ENCODE measurements at regions not wholly inside any gene's neighbourhood (a gene's known extent, or its start where the extent isn't known, plus 50 kb on each side); places are given as distances from the start of the nearest gene placed in this dataset.
"Not testable (repeated sequence)": the region's sequence is repeated elsewhere in the genome, so short reads cannot be mapped to it uniquely, and the experiment has no call there.

DNA sequence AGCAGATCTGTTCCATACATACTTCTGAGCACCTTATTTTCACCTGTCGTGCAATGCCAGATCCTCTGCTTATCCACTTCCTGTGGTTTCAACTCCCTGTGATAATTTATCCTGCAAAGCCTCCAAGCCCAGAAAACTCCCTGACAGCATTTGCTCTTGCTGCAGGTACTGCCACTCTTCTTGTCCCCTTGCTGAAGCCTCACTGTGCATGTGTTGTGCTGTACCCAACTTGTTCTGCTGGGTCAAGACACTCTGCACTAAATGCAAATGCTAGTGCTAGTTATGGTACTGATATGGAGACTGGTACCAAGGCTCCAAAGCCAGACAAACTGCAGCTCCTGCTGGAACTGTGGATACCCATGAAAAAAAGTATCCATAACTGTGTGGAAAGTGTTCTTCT, 315.4 kb upstream of the MIR17HG start:
- DNase-seq, result no peak

DNA sequence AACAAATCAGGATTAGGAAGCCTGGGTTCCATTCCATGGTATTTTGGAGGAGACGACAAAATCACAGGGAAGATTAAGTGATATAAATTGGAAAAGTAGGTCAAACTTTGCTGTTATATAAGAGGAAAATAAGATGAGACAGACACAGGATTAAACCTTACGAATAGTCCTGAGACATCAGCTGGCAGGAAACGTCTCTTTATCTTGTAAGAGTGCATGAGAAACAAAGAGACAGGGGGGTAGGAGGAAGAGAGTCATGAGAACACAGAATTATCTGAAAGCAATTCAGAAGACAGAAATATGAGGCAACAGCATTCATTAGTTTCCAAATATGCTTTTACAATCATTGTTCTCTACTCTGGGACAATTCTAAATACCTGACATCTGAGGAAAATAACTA, 310.6 kb upstream of the MIR17HG start:
- DNase-seq, result no peak

- no peak for DNase-seq
These were observed 304.6 kb upstream of the MIR17HG start for GRCh38 chr13:91042870-91043269.

DNA sequence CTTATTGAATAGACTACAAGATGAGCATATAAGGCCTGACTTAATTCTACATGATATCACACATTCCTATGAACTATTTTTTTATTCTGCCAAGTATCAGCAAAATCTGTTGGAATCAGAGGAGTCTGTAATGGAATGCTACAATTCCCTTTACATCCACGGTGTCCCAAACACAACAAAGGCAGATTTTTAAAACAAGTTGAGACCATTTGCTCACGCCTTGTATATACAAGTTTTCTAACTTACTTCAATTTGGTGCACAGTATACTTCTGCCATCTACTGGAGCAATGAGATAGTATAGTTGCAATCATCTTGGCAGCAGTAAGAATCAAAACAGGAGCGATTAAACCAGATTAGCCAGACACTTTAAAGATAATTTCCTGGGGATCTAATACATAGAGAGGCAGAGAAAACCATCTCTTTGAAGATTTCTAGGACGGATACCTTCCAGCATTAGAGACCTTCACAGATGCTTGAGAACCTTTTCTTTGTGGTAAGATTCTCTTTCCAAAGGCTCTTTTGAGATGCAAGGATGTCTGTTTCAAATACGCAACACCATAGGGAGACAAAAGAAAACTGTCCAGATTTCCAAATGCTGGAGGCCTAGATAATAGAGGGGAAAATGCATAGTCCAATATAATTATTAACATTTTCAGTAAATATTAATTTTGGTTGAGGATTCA, 302.0 kb upstream of the MIR17HG start:
- DNase-seq, result no peak

DNA sequence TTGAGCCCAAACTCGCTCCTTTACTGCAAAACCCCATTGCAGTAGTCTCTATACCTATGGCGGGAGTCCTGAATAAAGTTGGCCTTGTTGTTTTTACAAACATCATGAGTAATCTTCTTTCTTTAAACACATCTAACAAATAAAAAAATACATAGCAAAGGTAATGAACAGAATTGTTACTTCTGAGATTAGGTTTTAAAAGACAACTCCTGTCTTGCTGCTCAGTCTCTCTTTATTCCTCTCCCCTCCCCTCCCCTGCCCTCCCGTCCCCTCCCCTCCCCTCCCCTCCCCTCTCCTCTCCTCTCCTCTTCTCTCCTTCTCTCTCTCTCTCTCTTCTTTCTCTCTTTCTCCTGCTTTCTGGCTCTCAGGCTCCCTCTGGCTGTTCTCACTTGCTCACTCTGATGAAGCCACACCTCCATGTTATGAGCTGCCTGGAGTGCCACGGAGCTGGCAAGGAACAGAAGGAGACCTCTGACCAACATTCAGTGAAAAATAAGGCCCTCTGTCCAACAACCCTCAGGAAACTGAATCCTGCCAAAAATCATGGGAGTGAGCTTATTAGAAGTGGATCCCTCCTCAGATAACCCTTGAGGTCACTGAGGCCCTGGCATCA, 300.7 kb upstream of the MIR17HG start:
- DNase-seq, result no peak

- DNase-seq, result no peak
These were observed 296.5 kb upstream of the MIR17HG start for GRCh38 chr13:91050970-91051369.

DNA sequence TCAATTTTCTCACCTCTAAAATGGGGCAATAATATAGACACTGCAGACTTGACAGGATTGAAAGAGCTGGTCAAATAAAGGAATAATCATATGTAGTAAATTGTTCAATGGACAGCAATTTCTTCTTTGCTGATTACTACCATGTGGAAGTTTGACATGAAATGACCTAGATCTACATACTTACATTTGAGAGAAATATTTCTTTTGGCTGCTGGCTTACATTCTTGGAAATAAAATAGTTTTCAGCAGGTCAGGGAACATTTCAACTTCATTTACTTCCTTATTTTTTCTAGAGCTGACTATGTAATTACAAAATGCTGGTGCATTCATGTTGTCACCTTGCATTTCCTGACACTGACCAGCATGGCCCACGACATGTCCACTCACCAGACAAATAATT, 294.6 kb upstream of the MIR17HG start:
- DNase-seq, result no peak

- no peak for DNase-seq
These were observed 294.0 kb upstream of the MIR17HG start for GRCh38 chr13:91053318-91054065.

GRCh38 chr13:91054902-91055301, 292.6 kb upstream of the MIR17HG start:
- DNase-seq, result no peak

- no peak for DNase-seq
These were observed 290.7 kb upstream of the MIR17HG start for GRCh38 chr13:91056746-91057145.

DNA sequence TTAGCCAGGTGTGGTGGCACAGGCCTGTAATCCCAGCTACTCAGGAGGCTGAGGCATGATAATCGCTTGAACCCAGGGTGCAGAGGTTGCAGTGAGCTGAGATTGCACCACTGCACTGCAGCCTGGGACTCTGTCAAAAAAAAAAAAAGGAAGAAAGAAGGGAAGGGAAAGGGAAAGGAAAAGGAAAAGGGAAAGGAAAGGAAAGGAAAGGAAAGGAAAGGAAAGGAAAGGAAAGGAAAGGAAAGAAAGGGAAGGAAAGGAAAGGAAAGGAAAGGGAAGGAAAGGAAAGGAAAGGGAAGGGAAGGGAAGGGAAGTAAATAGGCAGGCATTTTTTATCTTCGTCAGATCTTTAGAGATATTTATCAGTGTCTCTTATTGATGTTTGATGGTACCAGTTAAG, 290.0 kb upstream of the MIR17HG start:
- not testable (repeated sequence) for DNase-seq

DNA sequence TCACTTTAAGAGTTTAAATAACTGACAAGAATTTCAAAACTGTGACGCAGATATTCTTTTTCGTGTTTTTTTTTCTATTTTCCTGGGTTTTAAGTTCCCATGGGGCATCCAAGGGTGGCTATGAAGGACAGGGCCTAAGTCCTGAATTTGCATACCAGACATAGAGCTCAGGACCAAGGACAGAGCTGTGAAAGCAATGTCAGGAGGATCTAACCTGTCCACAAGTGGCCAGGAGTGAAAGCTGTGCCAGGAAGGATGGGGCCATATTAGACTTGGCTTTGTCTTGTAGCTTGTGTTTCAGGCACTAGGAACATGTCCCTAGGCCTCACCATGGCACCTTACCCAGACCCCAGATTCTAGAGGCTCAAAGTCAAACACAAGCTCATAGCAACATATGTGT, 289.4 kb upstream of the MIR17HG start:
- DNase-seq, result no peak

GRCh38 chr13:91058919-91059318, 288.6 kb upstream of the MIR17HG start:
- DNase-seq, result no peak

DNA sequence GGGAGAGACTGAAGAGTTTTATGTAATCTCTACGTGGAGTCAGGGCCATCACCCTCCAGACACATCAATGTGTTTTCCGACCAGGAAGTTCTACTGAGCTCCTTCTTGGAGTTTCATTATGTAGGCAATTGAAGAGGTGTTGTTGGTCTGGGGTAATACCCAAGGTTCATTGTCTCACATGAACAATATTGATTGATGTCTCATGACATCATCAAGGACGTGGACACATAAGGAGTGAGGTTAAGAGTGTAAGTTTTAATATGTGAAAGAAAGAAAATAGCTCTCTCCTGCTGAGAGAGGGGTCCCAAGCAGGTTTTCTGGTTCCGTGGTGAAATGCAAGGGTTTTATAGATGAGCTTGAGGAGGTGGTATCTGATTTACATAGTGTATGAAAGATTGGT, 280.7 kb upstream of the MIR17HG start:
- no peak for DNase-seq

- DNase-seq, result no peak
These were observed 275.0 kb upstream of the MIR17HG start for GRCh38 chr13:91072486-91072885.

- no peak for DNase-seq
These were observed 273.4 kb upstream of the MIR17HG start for GRCh38 chr13:91074091-91074490.

DNA sequence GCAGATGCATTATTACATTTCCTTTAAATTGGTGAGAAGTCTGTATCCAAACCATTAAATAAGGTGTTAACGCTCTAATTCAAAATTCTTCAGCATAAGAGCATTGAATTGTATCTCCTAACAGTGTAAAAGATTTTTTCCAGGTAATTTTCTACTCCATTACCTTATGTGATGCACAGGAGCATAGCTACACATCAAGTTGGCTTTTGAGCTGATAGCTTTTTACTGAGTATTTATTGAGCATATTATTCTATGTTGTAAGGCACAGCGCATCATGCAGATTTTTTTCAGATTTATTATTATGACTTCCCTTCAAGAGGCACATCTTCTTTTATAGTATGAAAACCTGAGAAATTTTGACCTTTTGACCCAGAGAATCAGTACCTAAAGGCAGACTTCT, 270.7 kb upstream of the MIR17HG start:
- DNase-seq, result no peak

- no peak for DNase-seq
These were observed 269.3 kb upstream of the MIR17HG start for GRCh38 chr13:91078093-91078679.

DNA sequence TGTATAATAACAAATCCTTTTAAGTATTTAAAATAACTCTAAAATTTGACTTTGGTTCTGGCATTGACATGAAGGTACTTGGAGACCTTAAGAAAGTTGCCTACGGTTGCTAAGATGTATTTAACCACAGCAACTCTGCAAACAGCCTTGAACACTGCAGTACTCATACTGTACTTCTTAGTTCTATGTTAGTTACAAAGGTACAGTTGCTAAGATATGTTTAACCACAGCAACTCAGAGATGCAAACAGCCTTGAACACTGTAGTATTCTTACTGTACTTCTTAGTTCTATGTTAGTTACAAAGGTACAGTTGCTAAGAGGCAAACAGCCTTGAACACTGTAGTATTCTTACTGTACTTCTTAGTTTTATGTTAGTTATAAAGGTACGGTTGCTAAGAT, 268.3 kb upstream of the MIR17HG start:
- no peak for DNase-seq

DNA sequence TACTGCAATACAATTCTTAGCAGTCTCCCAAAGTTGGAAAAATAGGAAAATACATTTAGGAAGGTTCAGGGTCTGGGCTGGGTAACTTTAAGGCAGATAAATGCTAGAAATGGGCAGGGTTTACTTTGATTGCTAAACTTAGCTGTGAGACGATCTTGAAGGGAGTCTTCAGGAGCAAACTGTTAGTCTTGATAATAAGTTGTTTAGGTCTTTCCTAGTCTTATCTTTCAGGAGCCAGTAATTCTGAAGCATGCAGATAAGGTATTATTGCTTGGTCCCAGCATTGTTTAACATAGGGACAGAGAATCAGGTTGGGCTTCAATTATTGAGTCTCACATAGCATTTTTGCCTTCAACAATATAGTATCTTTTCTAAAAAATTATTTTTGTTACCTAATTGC, 262.4 kb upstream of the MIR17HG start:
- DNase-seq, result no peak

DNA sequence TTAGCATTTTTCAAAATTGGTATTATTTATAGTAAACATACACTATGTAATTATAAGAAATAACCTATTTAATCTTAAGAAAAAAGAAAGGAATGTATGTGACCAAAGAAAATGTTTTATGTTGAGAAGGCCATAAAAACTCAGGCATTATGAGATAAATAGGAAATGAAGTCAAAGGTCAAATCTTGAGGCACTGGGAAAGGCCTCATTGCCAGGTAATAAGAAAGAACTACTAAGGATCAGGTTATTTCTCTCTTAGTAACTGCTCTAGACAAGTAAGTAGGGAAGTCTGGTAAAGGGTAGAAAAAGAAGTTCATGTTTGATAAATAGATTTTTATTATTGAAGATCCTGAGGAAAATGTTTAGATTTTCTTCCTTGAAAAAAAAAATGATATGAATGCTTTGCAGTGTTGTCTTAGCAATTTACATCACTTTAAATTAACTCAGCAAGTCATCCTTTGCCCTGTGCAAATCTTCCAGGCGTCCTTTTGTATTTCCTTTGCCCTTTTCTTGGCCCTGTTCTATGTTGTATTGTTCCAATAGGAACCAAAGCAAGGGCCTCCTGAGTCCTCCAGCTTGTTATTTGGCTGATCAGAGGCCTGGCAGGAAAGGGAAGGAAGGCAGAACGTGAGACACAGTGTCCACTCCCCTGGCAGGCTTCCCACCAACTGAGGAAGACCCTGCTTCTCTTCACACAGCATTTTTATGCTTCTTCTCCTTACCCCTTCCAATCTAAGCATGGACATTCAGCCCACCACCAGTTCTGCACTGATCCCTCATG, 260.4 kb upstream of the MIR17HG start:
- no peak for DNase-seq

GRCh38 chr13:91097269-91097668, 250.2 kb upstream of the MIR17HG start:
- no peak for DNase-seq

DNA sequence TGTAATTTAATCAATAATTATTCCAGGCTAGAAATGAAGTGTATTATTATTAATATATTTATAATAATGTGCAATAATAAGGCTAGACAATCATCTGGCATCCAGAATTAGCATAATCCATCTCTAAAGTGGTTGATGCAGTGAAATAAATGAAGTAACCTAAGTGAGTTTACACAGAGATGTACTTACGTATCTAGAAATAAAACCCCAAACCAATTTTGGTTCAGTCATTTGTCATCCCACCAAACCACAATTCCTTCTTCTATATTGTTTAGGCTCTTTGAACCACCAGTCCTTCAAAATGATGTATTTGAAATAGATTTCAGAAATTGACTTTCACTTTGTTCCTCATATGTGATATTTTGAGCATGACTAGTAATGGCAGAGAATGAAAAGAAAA, 247.6 kb upstream of the MIR17HG start:
- no peak for DNase-seq

All from NCI-H1092 (cell line).